ENCODE measurements at regions not wholly inside any gene's neighbourhood (a gene's known extent, or its start where the extent isn't known, plus 50 kb on each side); places are given as distances from the start of the nearest gene placed in this dataset.

GRCh38 chr3:118713502-118714207, 321.0 kb downstream of the IGSF11 start:
- DNase-seq (ENCODE audit: low spot score in 2 of 2) (no peak), ATAC-seq (no peak)
- Mint-ChIP-seq H3K9me3 (no peaks in the 10 kb centered on the region), H3K27ac (no peak overlapping the region), H3K36me3 (no peaks in the 10 kb centered on the region)

DNA sequence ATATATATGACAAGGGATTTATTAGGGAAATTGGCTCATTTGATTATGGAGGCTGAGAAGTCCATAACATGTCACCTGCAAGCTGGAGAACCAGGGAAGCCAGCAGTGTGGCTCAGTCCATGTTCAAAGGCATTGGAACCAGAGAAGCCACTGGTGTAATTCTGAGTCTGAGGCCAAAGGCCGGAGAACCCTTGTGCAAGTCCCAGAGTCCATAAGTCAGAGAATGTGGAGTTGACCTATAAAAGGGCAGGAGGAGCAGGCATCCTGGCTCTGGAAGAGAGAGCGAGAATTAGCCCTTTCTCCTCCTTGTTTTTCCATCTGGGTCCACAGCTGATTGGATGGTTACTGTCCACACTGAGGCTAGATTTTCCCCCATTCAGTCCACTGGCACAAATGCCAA, 319.8 kb downstream of the IGSF11 start:
- H3K36me3 Mint-ChIP-seq = no peaks in the 10 kb centered on the region

GRCh38 chr3:118729546-118729945, 305.1 kb downstream of the IGSF11 start:
- H3K9me3 Mint-ChIP-seq = no peaks in the 10 kb centered on the region
- ATAC-seq = no peak
- no peak overlapping the region for H3K27ac Mint-ChIP-seq

More for the DNA sequence above, 319.8 kb downstream of the IGSF11 start:
- DNase-seq (ENCODE audit: low spot score in 2 of 2) (no peak), ATAC-seq (no peak)
- Mint-ChIP-seq H3K27ac (no peak overlapping the region), H3K9me3 (peaks cover 1 to 7% of the 10 kb centered on the region in 2 donors)

GRCh38 chr3:118734664-118735063, 300.0 kb downstream of the IGSF11 start:
- Mint-ChIP-seq H3K36me3 (no peaks in the 10 kb centered on the region), H3K27ac (no peak overlapping the region), H3K9me3 (peaks cover 0 to 5% of the 10 kb centered on the region in 2 donors)
- ATAC-seq (no peak), DNase-seq (ENCODE audit: low spot score in 2 of 2) (no peak)

More at GRCh38 chr3:118729546-118729945, 305.1 kb downstream of the IGSF11 start:
- no peak for DNase-seq (ENCODE audit: low spot score in 2 of 2)
- H3K36me3 Mint-ChIP-seq = no peaks in the 10 kb centered on the region

- ATAC-seq = no peak
- peaks cover 0 to 5% of the 10 kb centered on the region in 2 donors for H3K9me3 Mint-ChIP-seq
- no peak overlapping the region for H3K27ac Mint-ChIP-seq
- no peaks in the 10 kb centered on the region for H3K36me3 Mint-ChIP-seq
- no peak for DNase-seq (ENCODE audit: low spot score in 2 of 2)
These were observed 298.5 kb downstream of the IGSF11 start for GRCh38 chr3:118736107-118736506.

- DNase-seq (ENCODE audit: low spot score in 2 of 2) = no peak
- Mint-ChIP-seq H3K9me3 (peaks cover 13 to 14% of the 10 kb centered on the region in 2 donors), H3K36me3 (no peaks in the 10 kb centered on the region), H3K27ac (no peak overlapping the region)
- ATAC-seq = no peak
These were observed 293.8 kb downstream of the IGSF11 start for GRCh38 chr3:118740722-118741290.

GRCh38 chr3:118742760-118743159, 291.9 kb downstream of the IGSF11 start:
- H3K27ac Mint-ChIP-seq = no peak overlapping the region
- DNase-seq (ENCODE audit: low spot score in 2 of 2) = no peak
- peaks cover 10 to 18% of the 10 kb centered on the region in 2 donors for H3K9me3 Mint-ChIP-seq
- H3K36me3 Mint-ChIP-seq = no peaks in the 10 kb centered on the region
- ATAC-seq = no peak

DNA sequence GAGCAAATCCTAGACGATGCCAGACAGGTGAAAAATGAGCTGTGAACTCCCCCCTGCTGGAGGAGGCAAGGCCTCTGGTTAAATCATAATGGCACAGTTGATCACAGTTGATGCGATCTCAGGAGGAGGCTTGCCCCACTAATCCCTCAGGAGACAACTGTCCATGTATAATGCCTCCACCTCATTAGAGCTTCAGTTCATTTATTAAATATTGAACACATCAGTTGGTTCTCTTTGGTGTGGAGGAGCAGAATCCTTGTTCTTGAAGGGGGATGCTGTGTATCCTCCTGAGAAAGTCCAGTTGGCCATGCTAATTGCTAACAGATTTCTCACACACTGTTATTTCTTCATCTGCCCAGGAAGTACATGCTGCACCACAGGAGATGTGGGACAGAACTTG, 290.5 kb downstream of the IGSF11 start:
- DNase-seq (ENCODE audit: low spot score in 2 of 2) (no peak), ATAC-seq (no peak)
- Mint-ChIP-seq H3K36me3 (no peaks in the 10 kb centered on the region), H3K27ac (no peak overlapping the region), H3K9me3 (peaks cover 10 to 18% of the 10 kb centered on the region in 2 donors)

DNA sequence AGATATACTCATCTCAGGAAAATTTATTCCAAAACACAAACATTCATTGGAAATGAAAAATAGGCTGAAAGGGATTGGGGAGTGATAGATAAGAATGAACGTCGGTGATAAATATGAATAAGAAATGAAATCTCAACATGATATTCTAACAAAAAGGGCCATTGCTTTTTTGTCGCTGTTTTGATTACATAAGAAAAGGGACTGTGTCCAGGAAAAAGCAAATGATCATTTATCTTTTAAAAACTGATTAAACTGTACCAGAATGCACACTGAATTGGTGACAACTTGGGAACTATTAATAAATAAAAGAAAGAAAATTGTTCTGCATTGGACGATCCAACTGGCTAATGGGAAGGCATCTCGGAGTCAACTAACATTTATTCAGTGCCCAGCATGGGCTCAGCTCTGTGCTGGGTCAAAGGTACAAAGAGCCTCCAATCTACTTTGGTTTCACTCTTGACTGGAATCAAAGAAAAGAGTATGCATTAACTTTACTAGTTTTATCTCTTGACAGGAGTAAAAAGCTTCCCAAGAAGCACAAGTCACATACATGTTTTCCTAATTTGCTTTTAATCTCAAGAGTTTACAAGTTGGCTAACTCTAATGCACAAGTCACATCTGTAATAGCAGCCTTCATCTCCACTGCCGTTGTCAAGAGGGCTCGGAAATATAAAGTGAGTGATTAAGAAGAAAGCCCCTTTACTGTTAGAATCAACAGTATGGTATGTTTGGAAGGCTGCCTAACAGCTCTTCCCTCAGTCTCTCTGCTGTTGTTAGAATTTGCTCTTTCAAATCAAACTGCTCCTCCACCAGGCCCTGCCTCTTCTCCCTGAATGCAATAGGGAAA, 280.0 kb downstream of the IGSF11 start:
- Mint-ChIP-seq H3K27ac (no peak overlapping the region), H3K9me3 (no peaks in the 10 kb centered on the region), H3K36me3 (no peaks in the 10 kb centered on the region)
- ATAC-seq (no peak), DNase-seq (ENCODE audit: low spot score in 2 of 2) (no peak)

GRCh38 chr3:118755253-118755801, 279.3 kb downstream of the IGSF11 start:
- no peak for ATAC-seq
- Mint-ChIP-seq H3K36me3 (no peaks in the 10 kb centered on the region), H3K9me3 (no peaks in the 10 kb centered on the region), H3K27ac (no peak overlapping the region)
- DNase-seq (ENCODE audit: low spot score in 2 of 2) = no peak

- Mint-ChIP-seq H3K27ac (no peak overlapping the region), H3K9me3 (no peaks in the 10 kb centered on the region), H3K36me3 (no peaks in the 10 kb centered on the region)
- ATAC-seq (no peak), DNase-seq (ENCODE audit: low spot score in 2 of 2) (no peak)
These were observed 273.9 kb downstream of the IGSF11 start for GRCh38 chr3:118760585-118761290.

GRCh38 chr3:118761291-118761606, 273.4 kb downstream of the IGSF11 start:
- Mint-ChIP-seq H3K27ac (no peak overlapping the region), H3K9me3 (no peaks in the 10 kb centered on the region), H3K36me3 (no peaks in the 10 kb centered on the region)
- ATAC-seq (no peak), DNase-seq (ENCODE audit: low spot score in 2 of 2) (no peak)

GRCh38 chr3:118765636-118766305, 268.9 kb downstream of the IGSF11 start:
- DNase-seq (ENCODE audit: low spot score in 2 of 2) = no peak
- no peaks in the 10 kb centered on the region for H3K36me3 Mint-ChIP-seq
- no peak overlapping the region for H3K27ac Mint-ChIP-seq
- H3K9me3 Mint-ChIP-seq = no peaks in the 10 kb centered on the region
- ATAC-seq = no peak

- Mint-ChIP-seq H3K9me3 (no peaks in the 10 kb centered on the region), H3K27ac (no peak overlapping the region), H3K36me3 (no peaks in the 10 kb centered on the region)
- no peak for DNase-seq (ENCODE audit: low spot score in 2 of 2)
- ATAC-seq = no peak
These were observed 268.4 kb downstream of the IGSF11 start for GRCh38 chr3:118766306-118766669.

- H3K27ac Mint-ChIP-seq = no peak overlapping the region
These were observed 262.6 kb downstream of the IGSF11 start for GRCh38 chr3:118772036-118772435.

DNA sequence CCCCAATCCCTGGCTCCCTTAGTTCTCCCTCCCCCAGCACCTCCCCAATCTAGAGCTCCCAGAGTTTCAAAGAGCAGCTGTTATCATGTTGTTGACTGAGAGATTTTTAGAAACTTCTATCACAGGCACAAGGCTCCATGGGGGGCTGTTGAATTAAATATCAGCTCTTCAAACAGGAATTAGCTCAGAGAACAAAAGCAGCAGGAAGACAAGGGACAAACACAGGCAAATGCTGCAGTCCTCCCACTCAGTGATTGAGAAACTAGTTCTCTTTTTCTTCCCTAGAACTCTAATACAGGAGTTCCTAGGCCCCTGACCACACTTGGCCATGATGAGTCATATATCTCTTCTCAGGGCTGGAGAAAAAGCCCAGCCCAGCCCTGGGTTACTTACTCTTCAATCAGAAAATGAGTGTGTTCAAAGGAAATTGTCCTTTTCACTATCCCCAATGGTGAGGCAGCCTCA, 262.1 kb downstream of the IGSF11 start:
- Mint-ChIP-seq H3K36me3 (no peaks in the 10 kb centered on the region), H3K9me3 (no peaks in the 10 kb centered on the region), H3K27ac (no peak overlapping the region)
- ATAC-seq (peak; percentile 39 to 46), DNase-seq (ENCODE audit: low spot score in 2 of 2) (no peak)

More at GRCh38 chr3:118772036-118772435, 262.6 kb downstream of the IGSF11 start:
- DNase-seq (ENCODE audit: low spot score in 2 of 2) (no peak), ATAC-seq (no peak)
- Mint-ChIP-seq H3K9me3 (no peaks in the 10 kb centered on the region), H3K36me3 (no peaks in the 10 kb centered on the region)

Data from activated naive CD4-positive, alpha-beta T cell treated with anti-CD3 and anti-CD28 coated beads, Interleukin-2, amount 50 U/mL, for 72 hours (primary cell).